Common myeloid progenitor, CD34-positive (primary cell): ENCODE measurements at regions not wholly inside any gene's neighbourhood (a gene's known extent, or its start where the extent isn't known, plus 50 kb on each side); places are given as distances from the start of the nearest gene placed in this dataset.
"Not testable (repeated sequence)": the region's sequence is repeated elsewhere in the genome, so short reads cannot be mapped to it uniquely, and the experiment has no call there.

Experiments
- CTCF ChIA-PET: fragments of 350-600 bp; sonication (Branson Sonifier 250); formaldehyde crosslinking; loops from one replicate; lab custom pipeline; 2021; ENCODE audit warnings: antibody characterized with exemption; lab: Charles Lee
- POLR2A ChIA-PET: fragments of 350-600 bp; sonication (Branson Sonifier 250); formaldehyde crosslinking; loops from one replicate; lab custom pipeline; 2021; ENCODE audit warnings: antibody characterized with exemption; lab: Charles Lee
- DNase-seq, 3 donors: peaks; one replicate each; pipeline versions ENCODE4 v3.0.0 to v3.0.0-alpha.2; 2013
- H3K27ac ChIP-seq, 2 experiments: 1 replicate in 1 of 2; 2 replicates in 1 of 2; pipeline ENCODE4 v1.7.0; 2013; ENCODE audit warnings: inconsistent platforms in 2 of 2, low read length in 2 of 2, mild to moderate bottlenecking in 2 of 2, low read depth in 1 of 2, moderate library complexity in 1 of 2; ENCODE audit not compliant: severe bottlenecking in 2 of 2, insufficient read depth in 1 of 2, poor library complexity in 1 of 2
- H3K27me3 ChIP-seq, 5 experiments: replicated peaks in 2 of 5; 1 replicate in 3 of 5; 2 replicates in 2 of 5; pipeline versions ENCODE4 v1.6.1 to v1.7.0; 2013; ENCODE audit warnings: low read length in 4 of 5, mild to moderate bottlenecking in 2 of 5, moderate library complexity in 2 of 5, inconsistent platforms in 1 of 5; ENCODE audit not compliant: insufficient read depth in 5 of 5, control insufficient read depth in 4 of 5
- H3K36me3 ChIP-seq, 4 experiments: 1 replicate in 2 of 4; 2 replicates in 2 of 4; pipeline versions ENCODE4 v1.6.1 to v1.7.0; 2013; ENCODE audit warnings: low read length in 3 of 4, control low read depth in 1 of 4, mild to moderate bottlenecking in 1 of 4; ENCODE audit not compliant: control insufficient read depth in 4 of 4, insufficient read depth in 4 of 4
- H3K4me1 ChIP-seq, 4 experiments: 1 replicate in 3 of 4; 2 replicates in 1 of 4; pipeline versions ENCODE4 v1.6.1 to v1.7.1; 2013; ENCODE audit warnings: low read length in 3 of 4, mild to moderate bottlenecking in 3 of 4, control low read depth in 1 of 4, inconsistent platforms in 1 of 4, moderate library complexity in 1 of 4; ENCODE audit not compliant: control insufficient read depth in 4 of 4, insufficient read depth in 4 of 4; ENCODE audit errors: control extremely low read depth in 1 of 4
- H3K4me3 ChIP-seq, 7 experiments: 1 replicate in 4 of 7; 2 replicates in 3 of 7; pipeline versions ENCODE4 v1.5.1 to v1.7.0; 2013; ENCODE audit warnings: mild to moderate bottlenecking in 7 of 7, low read length in 6 of 7, moderate library complexity in 6 of 7, inconsistent platforms in 2 of 7, low read depth in 2 of 7, control low read depth in 1 of 7; ENCODE audit not compliant: insufficient read depth in 4 of 7, control insufficient read depth in 1 of 7; ENCODE audit errors: extremely low read depth in 1 of 7
- H3K9me3 ChIP-seq, 5 experiments: 1 replicate in 4 of 5; 2 replicates in 1 of 5; pipeline versions ENCODE4 v1.6.1 to v1.7.1; 2013; ENCODE audit warnings: low read length in 4 of 5, mild to moderate bottlenecking in 2 of 5, inconsistent platforms in 1 of 5, low read depth in 1 of 5, moderate library complexity in 1 of 5; ENCODE audit not compliant: control insufficient read depth in 4 of 5, insufficient read depth in 2 of 5; ENCODE audit errors: control extremely low read depth in 1 of 5
- WGBS: methylation state at CpG from one replicate; pipeline ENCODE4 v1.1.5; 2013; ENCODE audit not compliant: insufficient coverage; 5-methylcytosine and 5-hydroxymethylcytosine counted together

DNA sequence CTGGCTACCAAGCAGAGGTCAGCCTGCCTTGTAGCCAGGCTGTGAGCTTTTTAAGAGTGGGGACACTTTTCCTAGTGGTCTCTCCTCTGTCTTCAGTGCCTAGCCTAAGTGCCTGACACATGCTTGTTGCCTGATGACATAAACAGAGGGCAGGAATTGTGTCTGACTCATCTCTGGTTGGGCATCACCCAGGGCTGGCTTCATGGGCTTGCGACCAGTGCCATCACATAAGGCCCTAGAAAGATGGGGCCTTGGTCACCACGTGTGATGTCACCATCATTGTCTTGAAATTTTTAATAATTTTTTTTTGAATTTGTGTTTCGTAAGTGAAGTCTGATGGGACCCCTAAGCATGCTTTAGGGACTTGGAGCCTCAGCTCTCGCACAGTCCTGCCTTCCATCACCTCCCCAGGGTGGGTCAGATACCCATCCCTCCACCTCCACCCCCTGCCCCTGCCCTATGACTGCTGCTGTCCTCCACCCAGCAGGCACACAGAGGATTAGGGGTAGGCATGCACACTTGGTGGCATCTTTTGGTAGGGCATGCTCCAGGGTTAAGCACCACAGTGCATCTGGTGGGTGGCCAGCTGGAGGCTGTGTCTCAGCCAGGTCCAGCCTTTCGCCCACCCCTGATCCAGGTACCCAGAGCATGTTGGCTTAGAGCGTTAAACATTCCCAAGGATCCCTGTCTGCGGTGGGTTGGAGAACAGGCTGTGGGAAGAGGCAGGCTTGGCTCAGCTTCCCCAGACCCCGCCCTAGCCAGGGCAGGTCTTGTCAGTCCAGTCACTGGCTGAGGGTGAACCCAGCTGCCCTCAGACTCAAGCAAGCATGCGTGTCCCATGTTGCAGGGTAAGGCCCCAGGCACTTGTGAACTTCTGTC, 80.1 kb upstream of the SH3PXD2B start:
- ChIA-PET POLR2A (interaction anchor here (0.6 kb wide), 1 partner anchor 1897 kb away, joined by 5 read pairs; no protein-coding TSS in a partner anchor), CTCF (no interaction called here)
- 92% methylated on average over 6 of the region's 9 CpGs for WGBS
- Histone ChIP-seq H3K4me1 (no peaks in the 10 kb centered on the region), H3K27me3 (peaks cover 0 to 2% (median 0%) of the 10 kb centered on the region in 5 experiments), H3K4me3 (no peak overlapping the region), H3K36me3 (no peaks in the 10 kb centered on the region), H3K9me3 (peaks cover 0 to 2% (median 0%) of the 10 kb centered on the region in 5 experiments), H3K27ac (no peak overlapping the region)
- no peak for DNase-seq

DNA sequence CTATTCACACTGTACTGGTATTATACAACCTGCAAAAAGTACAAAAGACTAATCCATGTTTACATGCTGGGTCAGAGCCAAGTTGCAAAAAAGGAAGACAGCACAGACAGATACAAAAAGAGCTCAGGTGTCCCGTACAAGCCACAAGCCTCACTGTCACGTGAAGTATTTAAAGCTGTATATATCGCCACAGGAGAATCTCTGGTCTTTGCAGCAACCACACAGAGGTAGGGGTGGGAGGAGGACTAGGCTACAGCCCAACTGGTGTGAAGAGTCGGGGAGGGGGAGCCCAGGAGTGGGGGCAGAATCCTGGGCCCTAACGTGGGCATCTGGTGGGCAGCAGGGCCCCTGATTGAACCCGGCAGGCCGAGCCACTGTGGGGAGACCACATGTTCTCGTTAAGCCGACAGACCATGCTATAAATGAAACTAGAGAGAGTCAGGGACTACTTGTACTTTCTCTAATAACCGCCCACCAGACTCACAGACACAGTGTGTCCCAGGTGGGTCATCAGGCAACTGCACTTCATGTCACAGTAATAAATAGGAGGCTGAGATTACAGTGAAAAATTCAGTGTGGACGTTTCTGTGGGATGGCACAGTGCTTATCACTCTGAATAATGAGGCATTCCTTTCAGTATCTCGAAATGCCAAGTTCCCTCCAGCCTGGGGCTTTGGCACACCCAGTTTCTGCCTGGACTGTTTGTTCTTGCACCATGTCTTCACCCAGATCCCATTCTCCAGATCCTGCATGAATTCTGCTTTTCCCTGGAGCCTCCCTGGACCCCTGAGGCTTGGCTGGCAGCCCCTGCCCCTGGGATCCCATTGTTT, 79.3 kb upstream of the SH3PXD2B start:
- H3K27ac ChIP-seq, result no peak overlapping the region
- CTCF ChIA-PET, result interaction anchor here (0.9 kb wide), 1 partner anchor 8 kb away, joined by 4 read pairs; no protein-coding TSS in a partner anchor
- peaks cover 0 to 3% (median 0%) of the 10 kb centered on the region in 5 experiments for H3K9me3 ChIP-seq
- no peak overlapping the region for H3K4me3 ChIP-seq
- POLR2A ChIA-PET, result interaction anchor here (0.6 kb wide), 1 partner anchor 1896 kb away, joined by 5 read pairs; no protein-coding TSS in a partner anchor
- H3K4me1 ChIP-seq, result no peaks in the 10 kb centered on the region
- H3K36me3 ChIP-seq, result no peaks in the 10 kb centered on the region
- no peak for DNase-seq
- H3K27me3 ChIP-seq, result peaks cover 0 to 2% (median 0%) of the 10 kb centered on the region in 5 experiments
- 84% methylated on average over 12 of the region's 12 CpGs for WGBS

- Histone ChIP-seq H3K36me3 (no peaks in the 10 kb centered on the region), H3K27ac (no peak overlapping the region), H3K4me3 (no peak overlapping the region), H3K4me1 (no peaks in the 10 kb centered on the region), H3K9me3 (peaks cover 0 to 3% (median 0%) of the 10 kb centered on the region in 5 experiments), H3K27me3 (peaks cover 0 to 2% (median 0%) of the 10 kb centered on the region in 5 experiments)
- CTCF ChIA-PET, result interaction anchor here (0.9 kb wide), 1 partner anchor 9 kb away, joined by 4 read pairs; no protein-coding TSS in a partner anchor
- POLR2A ChIA-PET, result no interaction called here
- 88% methylated on average over 4 of the region's 10 CpGs for WGBS
- DNase-seq, result no peak
Observed at GRCh38 chr5:172533058-172533398, 78.7 kb upstream of the SH3PXD2B start.

DNA sequence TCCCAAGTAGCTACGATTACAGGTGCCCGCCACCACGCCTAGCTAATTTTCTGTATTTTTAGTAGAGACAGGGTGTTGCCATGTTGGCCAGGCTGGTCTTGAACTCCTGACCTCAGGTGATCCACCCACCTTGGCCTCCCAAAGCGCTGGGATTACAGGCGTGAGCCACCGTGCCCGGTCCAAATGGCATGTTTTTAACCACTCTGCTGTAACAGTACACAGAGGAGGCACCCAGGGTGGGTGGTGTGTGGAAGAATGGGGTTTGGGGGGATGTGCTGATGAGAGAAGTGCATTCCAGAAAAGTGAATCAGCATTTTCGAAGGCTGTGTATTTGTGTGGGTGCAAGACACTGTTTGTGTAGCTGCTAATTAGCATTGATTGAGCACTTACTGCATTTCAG, 78.1 kb upstream of the SH3PXD2B start:
- POLR2A ChIA-PET, result not testable (repeated sequence)

GRCh38 chr5:172531704-172532026, 77.3 kb upstream of the SH3PXD2B start:
- no peaks in the 10 kb centered on the region for H3K36me3 ChIP-seq
- WGBS, result 94% methylated on average over 2 of the region's 2 CpGs
- DNase-seq, result no peak
- peaks cover 0 to 3% (median 0%) of the 10 kb centered on the region in 5 experiments for H3K9me3 ChIP-seq
- no peak overlapping the region for H3K27ac ChIP-seq
- H3K4me1 ChIP-seq, result peaks cover 0 to 3% (median 0%) of the 10 kb centered on the region in 4 experiments
- POLR2A ChIA-PET, result no interaction called here
- H3K4me3 ChIP-seq, result no peak overlapping the region
- peaks cover 0 to 2% (median 0%) of the 10 kb centered on the region in 5 experiments for H3K27me3 ChIP-seq
- CTCF ChIA-PET, result interaction anchor here (0.6 kb wide), 1 partner anchor 163 kb away, joined by 4 read pairs; no protein-coding TSS in a partner anchor

More for the DNA sequence above, 78.1 kb upstream of the SH3PXD2B start:
- not testable (repeated sequence) for H3K36me3 ChIP-seq, H3K4me1 ChIP-seq, H3K9me3 ChIP-seq, H3K27me3 ChIP-seq, H3K4me3 ChIP-seq, DNase-seq, H3K27ac ChIP-seq
- 95% methylated on average over 4 of the region's 8 CpGs for WGBS
- CTCF ChIA-PET, result interaction anchor here (0.9 kb wide), 1 partner anchor 10 kb away, joined by 4 read pairs; no protein-coding TSS in a partner anchor

DNA sequence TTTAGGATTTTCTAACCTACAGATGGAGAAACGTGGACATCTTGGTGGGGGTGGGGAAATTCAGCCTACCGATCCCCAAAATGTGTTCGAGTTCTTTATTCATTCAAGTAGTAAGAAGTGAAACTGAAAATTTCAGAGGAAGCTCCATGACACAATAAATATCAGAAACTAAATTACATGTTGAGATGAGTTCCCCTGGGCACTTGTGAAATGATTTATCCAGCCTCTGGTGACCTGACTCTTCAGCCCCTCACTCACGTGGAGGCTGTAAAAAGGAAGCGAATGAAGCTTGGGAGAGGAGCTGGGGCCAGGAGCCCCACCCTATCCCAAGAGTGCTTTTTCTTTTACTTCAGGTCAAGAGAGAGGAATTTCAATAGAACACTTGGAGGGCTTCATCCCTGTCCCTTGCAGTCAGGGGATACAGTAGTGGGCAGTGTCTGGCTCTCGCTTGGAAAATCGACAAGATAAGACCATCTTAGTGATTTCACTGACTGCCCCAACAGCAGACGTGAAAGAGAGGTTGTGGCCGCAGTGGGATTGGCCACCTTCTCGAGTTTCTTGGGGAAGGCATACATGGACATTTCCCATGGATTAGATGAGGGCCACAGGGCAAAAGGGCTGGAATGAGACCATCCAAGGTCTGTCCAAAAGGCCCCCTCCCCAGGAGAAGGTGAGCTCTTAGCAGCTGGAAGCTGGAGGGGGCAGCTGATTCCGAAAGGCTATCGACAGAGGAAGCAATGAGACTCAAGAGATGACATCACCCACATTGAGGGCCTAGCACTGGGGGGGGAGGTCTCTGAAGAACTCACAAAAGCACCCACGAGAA, 76.8 kb upstream of the SH3PXD2B start:
- ChIA-PET CTCF (no interaction called here), POLR2A (no interaction called here)
- H3K4me1 ChIP-seq, result peaks cover 0 to 3% (median 0%) of the 10 kb centered on the region in 4 experiments
- no peak overlapping the region for H3K4me3 ChIP-seq
- WGBS, result 84% methylated on average over 8 of the region's 13 CpGs
- H3K27ac ChIP-seq, result no peak overlapping the region
- H3K9me3 ChIP-seq, result peaks cover 0 to 3% (median 0%) of the 10 kb centered on the region in 5 experiments
- DNase-seq, result no peak
- peaks cover 0 to 2% (median 0%) of the 10 kb centered on the region in 5 experiments for H3K27me3 ChIP-seq
- H3K36me3 ChIP-seq, result no peaks in the 10 kb centered on the region
